HEK293T (cell line): ENCODE measurements at regions not wholly inside any gene's neighbourhood (a gene's known extent, or its start where the extent isn't known, plus 50 kb on each side); places are given as distances from the start of the nearest gene placed in this dataset.
A peak's percentile ranks its signal among the peaks of the same experiment; 100 is the strongest.

Experiments used
- CTBP1 ChIP-seq: fragments of 450-650 bp; IDR thresholded peaks from 2 replicates; pipeline ENCODE4 v1.6.1; 2016; ENCODE audit warnings: borderline replicate concordance
- FOXK2 ChIP-seq: fragments of 450-650 bp; IDR thresholded peaks from 2 replicates; pipeline ENCODE4 v1.6.1; 2016; ENCODE audit warnings: mild to moderate bottlenecking
- FOXM1 ChIP-seq: fragments of 450-650 bp; IDR thresholded peaks from 2 replicates; pipeline ENCODE4 v1.6.1; 2017; ENCODE audit warnings: mild to moderate bottlenecking, borderline replicate concordance
- NFRKB ChIP-seq: fragments of 450-650 bp; IDR thresholded peaks from 2 replicates; pipeline ENCODE4 v1.6.1; 2016; ENCODE audit warnings: mild to moderate bottlenecking, moderate library complexity
- TARDBP ChIP-seq: fragments of 450-650 bp; IDR thresholded peaks from 2 replicates; pipeline ENCODE4 v1.6.1; 2016

GRCh38 chr6:90650041-90650940, 63.4 kb upstream of the MAP3K7 start:
- TF ChIP-seq FOXK2 (no peak), NFRKB (no peak), TARDBP (no peak), FOXM1 (no peak), CTBP1 (peak; percentile 89; the same call in 1 of the 2 replicates)
